HAP-1 (cell line): ENCODE measurements at regions not wholly inside any gene's neighbourhood (a gene's known extent, or its start where the extent isn't known, plus 50 kb on each side); places are given as distances from the start of the nearest gene placed in this dataset.
A peak's percentile ranks its signal among the peaks of the same experiment; 100 is the strongest.
"Not testable (repeated sequence)": the region's sequence is repeated elsewhere in the genome, so short reads cannot be mapped to it uniquely, and the experiment has no call there.

Experiments used
- DNase-seq, 2 experiments: peaks; one replicate each; pipeline ENCODE4 v3.0.0-alpha.2; 2016 to 2020; ENCODE audit warnings: low spot score in 2 of 2
- H3K27me3 ChIP-seq: fragments of 250-450 bp; sonication (Bioruptor Pico); 2 replicates; pipeline ENCODE4 v1.5.1; 2020; ENCODE audit warnings: low read depth, mild to moderate bottlenecking, moderate library complexity
- H3K36me3 ChIP-seq: fragments of 250-450 bp; sonication (Bioruptor Pico); replicated peaks from 2 replicates; pipeline ENCODE4 v1.5.1; 2020; ENCODE audit warnings: mild to moderate bottlenecking
- H3K4me1 ChIP-seq: fragments of 250-450 bp; sonication (Bioruptor Pico); 2 replicates; pipeline ENCODE4 v1.5.1; 2020; ENCODE audit warnings: mild to moderate bottlenecking
- H3K4me3 ChIP-seq: fragments of 250-450 bp; sonication (Bioruptor Pico); 2 replicates; pipeline ENCODE4 v1.5.1; 2020; ENCODE audit warnings: mild to moderate bottlenecking, moderate library complexity
- H3K9me3 ChIP-seq: fragments of 250-450 bp; sonication (Bioruptor Pico); 2 replicates; pipeline ENCODE4 v1.5.1; 2020; ENCODE audit warnings: mild to moderate bottlenecking, moderate library complexity
- in situ Hi-C: fragments of 300-500 bp; cut with MboI; formaldehyde crosslinking; loops from 3 replicates; pipeline ENCODE4 v1.14.3; 2020; ENCODE audit warnings: low sequenced_read_pairs, inconsistent platforms, mixed read lengths

- peaks cover 3% of the 10 kb centered on the region; the same call in 1 of the 2 replicates for H3K9me3 ChIP-seq
- DNase-seq: no peak
- H3K36me3 ChIP-seq: no peaks in the 10 kb centered on the region
- no peaks in the 10 kb centered on the region for H3K27me3 ChIP-seq
- no peaks in the 10 kb centered on the region for H3K4me1 ChIP-seq
- no peak overlapping the region for H3K4me3 ChIP-seq
- in situ Hi-C loops: loop anchor here (25.0 kb wide), 2 partner anchors 165 to 360 kb away; no protein-coding TSS in a partner anchor
Measured at GRCh38 chr3:193951859-193952258, 184.1 kb upstream of the HES1 start.

- Histone ChIP-seq H3K9me3 (peaks cover 3% of the 10 kb centered on the region; the same call in 1 of the 2 replicates), H3K4me3 (no peak overlapping the region), H3K36me3 (no peaks in the 10 kb centered on the region), H3K4me1 (no peaks in the 10 kb centered on the region), H3K27me3 (no peaks in the 10 kb centered on the region)
- in situ Hi-C loops: loop anchor here (25.0 kb wide), 2 partner anchors 167 to 358 kb away; no protein-coding TSS in a partner anchor
- DNase-seq: no peak
Measured at GRCh38 chr3:193954752-193955151, 181.2 kb upstream of the HES1 start.

- Histone ChIP-seq H3K4me3 (no peak overlapping the region), H3K27me3 (no peaks in the 10 kb centered on the region), H3K4me1 (no peaks in the 10 kb centered on the region), H3K9me3 (peaks cover 3% of the 10 kb centered on the region; the same call in 1 of the 2 replicates), H3K36me3 (no peaks in the 10 kb centered on the region)
- in situ Hi-C loops: loop anchor here (25.0 kb wide), 2 partner anchors 168 to 357 kb away; no protein-coding TSS in a partner anchor
- DNase-seq: no peak
Measured at GRCh38 chr3:193955719-193956118, 180.2 kb upstream of the HES1 start.

DNA sequence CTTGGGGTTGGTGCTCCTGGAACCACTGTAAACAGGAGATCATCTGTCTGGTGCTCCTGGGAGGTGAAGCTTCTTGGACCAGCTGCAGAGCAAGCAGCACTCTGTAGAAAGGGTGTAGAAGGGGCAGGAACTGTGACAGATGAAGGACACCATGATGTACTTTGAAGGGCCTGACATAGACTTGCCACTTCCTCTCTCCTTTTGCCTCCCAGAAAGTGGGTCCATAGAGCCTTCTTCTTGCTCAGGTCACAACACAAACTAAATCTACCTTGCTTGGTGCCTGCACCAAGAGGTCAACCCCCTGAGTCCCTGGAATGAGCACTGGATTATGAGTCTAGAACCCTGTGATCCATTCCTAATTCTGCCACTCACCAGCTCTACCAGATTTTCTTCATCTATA lies 176.1 kb upstream of the HES1 start:
- in situ Hi-C loops: loop anchor here (25.0 kb wide), 2 partner anchors 173 to 352 kb away; no protein-coding TSS in a partner anchor
- Histone ChIP-seq H3K27me3 (no peaks in the 10 kb centered on the region), H3K9me3 (no peaks in the 10 kb centered on the region), H3K4me3 (no peak overlapping the region), H3K4me1 (no peaks in the 10 kb centered on the region), H3K36me3 (no peaks in the 10 kb centered on the region)
- DNase-seq: no peak

GRCh38 chr3:193960487-193961274 lies 175.3 kb upstream of the HES1 start:
- Histone ChIP-seq H3K4me3 (no peak overlapping the region), H3K36me3 (no peaks in the 10 kb centered on the region), H3K27me3 (no peaks in the 10 kb centered on the region), H3K4me1 (no peaks in the 10 kb centered on the region), H3K9me3 (no peaks in the 10 kb centered on the region)
- no peak for DNase-seq
- in situ Hi-C loops: loop anchor here (25.0 kb wide), 2 partner anchors 173 to 352 kb away; no protein-coding TSS in a partner anchor

DNA sequence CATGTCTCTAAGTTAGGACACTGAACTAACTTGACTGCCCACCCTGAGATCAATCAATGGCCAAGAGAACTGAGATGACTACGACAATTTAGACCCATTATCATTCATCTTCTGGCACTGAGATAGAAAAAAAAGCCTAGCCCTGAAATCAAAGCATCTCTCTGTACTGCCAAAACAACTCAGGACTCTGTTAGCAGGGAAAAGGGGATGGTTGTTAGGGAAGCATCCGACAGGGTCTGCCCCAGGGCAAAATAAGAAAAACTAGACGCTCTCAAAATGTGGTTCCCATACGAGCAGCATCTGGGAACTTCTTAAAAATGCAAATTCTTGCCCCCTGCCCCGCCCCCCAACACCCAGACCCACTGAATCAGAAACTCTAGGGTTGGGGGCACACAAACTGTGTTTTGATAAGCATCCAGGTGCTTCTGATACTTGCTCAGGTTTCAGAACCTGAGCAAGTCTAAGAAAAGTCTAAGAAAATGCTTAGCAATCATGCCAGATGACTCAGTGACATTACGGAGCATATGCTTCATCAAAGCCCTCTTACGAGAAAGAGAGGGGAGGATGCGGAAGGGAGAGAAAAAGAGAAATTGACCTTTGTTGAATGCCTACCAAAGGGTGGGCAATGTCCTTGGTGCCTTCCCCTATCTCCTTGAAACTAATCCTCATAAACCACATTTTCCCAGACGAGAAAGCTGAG lies 172.8 kb upstream of the HES1 start:
- Histone ChIP-seq H3K9me3 (no peaks in the 10 kb centered on the region), H3K27me3 (no peaks in the 10 kb centered on the region), H3K4me1 (no peaks in the 10 kb centered on the region), H3K36me3 (no peaks in the 10 kb centered on the region), H3K4me3 (no peak overlapping the region)
- DNase-seq: no peak
- in situ Hi-C loops: loop anchor here (25.0 kb wide), 2 partner anchors 176 to 349 kb away; no protein-coding TSS in a partner anchor

DNA sequence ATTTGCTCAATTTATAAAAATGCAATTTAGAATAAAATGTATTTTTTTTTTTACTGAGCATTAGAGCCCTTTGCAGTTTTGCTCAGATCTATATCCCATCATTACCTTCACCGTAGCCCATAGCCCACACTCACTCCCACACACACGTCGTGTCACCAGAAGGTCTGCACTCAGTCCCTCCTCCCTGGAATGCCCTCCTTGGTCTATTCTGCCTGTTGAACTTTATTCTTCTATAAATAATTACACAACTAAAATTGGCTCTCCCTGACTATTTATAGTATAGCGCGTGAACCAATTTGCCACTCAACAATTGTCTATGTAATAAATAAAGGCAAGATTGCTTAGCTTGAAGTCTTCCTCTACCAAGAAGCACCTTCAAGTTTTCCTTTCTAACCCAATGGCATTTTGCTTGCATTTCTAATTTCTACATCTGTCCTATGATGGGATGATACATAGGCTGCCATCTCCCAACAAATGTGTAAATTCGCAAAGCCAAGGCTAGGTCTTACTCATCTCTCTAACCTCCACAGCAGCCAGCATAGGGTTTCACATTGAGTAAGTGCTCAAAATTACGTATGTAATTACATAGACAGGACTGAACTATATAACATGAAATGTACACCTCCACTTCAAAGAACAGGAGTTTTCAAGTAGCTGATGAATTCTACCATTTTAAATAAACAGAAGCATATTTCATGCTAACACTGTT lies 172.0 kb upstream of the HES1 start:
- Histone ChIP-seq H3K9me3 (no peaks in the 10 kb centered on the region), H3K4me1 (no peaks in the 10 kb centered on the region), H3K36me3 (no peaks in the 10 kb centered on the region), H3K27me3 (no peaks in the 10 kb centered on the region), H3K4me3 (no peak overlapping the region)
- in situ Hi-C loops: loop anchor here (25.0 kb wide), 2 partner anchors 177 to 348 kb away; no protein-coding TSS in a partner anchor
- no peak for DNase-seq

- no peaks in the 10 kb centered on the region for H3K9me3 ChIP-seq
- H3K4me3 ChIP-seq: no peak overlapping the region
- DNase-seq: no peak
- H3K36me3 ChIP-seq: no peaks in the 10 kb centered on the region
- no peaks in the 10 kb centered on the region for H3K4me1 ChIP-seq
- no peaks in the 10 kb centered on the region for H3K27me3 ChIP-seq
- in situ Hi-C loops: loop anchor here (25.0 kb wide), 2 partner anchors 177 to 348 kb away; no protein-coding TSS in a partner anchor
Measured at GRCh38 chr3:193964517-193964880, 171.4 kb upstream of the HES1 start.

DNA sequence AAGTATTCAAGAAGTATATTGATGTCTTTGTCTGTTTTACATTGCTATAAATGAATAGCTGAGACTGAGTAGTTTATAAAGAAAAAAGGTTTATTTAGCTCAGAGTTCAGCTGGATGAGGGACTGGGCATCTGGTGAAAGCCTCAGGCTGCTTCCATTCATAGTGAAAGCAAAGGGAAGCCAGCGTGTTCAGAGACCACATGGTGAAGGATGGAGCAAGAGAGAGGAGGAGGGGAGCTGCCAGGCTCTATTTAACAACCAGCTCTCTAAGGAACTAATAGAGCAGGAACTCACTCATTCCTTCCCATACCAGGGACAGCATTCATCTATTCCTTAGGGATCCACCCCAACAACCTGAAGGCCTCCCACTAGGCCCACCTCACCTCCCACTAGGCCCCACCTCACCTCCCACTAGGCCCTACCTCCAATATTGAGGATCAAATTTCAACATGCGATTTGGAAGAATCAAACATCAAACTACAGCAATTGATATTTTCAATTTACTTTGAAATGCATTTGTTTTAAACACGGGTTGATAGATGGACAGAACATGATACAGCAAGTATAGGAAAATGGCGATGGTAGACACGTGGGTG lies 167.5 kb upstream of the HES1 start:
- no peaks in the 10 kb centered on the region for H3K27me3 ChIP-seq
- no peak for DNase-seq
- H3K9me3 ChIP-seq: no peaks in the 10 kb centered on the region
- H3K36me3 ChIP-seq: no peaks in the 10 kb centered on the region
- H3K4me1 ChIP-seq: no peaks in the 10 kb centered on the region
- H3K4me3 ChIP-seq: no peak overlapping the region
- in situ Hi-C loops: loop anchor here (25.0 kb wide), 2 partner anchors 181 to 344 kb away; no protein-coding TSS in a partner anchor

DNA sequence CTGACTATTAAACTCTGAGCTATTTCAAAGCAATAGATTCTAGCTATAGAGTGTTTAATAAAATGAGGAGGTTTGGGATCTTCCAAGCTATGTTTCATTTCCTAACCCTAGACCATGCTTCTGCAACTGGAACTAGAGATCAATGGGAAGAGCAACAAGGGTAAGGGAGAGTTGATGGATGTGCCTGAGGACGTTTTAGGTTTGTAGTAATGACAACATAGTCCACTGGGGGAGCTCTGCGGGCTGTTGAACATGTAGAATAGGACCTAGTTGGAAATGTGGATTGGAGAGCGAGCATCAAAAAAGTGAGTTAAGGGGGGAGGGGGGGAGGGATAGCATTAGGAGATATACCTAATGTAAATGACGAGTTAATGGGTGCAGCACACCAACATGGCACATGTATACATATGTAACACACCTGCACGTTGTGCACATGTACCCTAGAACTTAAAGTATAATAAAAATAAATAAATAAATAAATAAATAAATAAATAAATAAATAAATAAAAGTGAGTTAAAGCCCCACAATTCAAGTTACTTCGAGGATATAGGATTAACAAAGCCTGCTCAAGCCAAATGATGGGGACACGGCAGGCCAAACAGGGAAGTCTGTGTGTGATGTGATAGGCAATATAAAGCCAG lies 165.7 kb upstream of the HES1 start:
- in situ Hi-C loops: loop anchor here (25.0 kb wide), 2 partner anchors 183 to 342 kb away; no protein-coding TSS in a partner anchor
- not testable (repeated sequence) for H3K27me3 ChIP-seq, H3K4me3 ChIP-seq, H3K4me1 ChIP-seq, H3K36me3 ChIP-seq, H3K9me3 ChIP-seq
- peak; percentile 77 to 79 for DNase-seq

DNA sequence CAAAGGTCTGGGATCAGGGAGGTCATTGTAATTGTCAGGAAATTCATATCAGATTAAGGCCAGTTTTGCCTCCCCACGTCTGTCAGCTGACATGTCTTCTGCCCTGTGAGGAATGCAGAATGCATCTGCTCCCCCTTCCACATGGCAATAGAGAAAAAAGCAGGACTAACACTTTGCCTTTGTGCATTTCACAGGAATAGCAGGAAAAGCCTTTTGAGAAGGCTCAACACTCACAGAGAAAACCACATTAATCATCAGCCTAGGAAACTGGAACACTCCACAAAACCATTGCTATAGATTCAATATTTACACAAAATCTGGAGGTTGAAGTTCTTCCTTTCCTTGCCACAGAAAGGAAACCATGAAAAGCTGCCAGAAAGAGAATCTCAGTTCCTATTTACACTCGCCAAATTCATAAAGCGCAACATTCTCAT lies 165.2 kb upstream of the HES1 start:
- Histone ChIP-seq H3K4me1 (peaks cover 11% of the 10 kb centered on the region), H3K9me3 (no peaks in the 10 kb centered on the region), H3K27me3 (no peaks in the 10 kb centered on the region), H3K4me3 (no peak overlapping the region), H3K36me3 (no peaks in the 10 kb centered on the region)
- no peak for DNase-seq
- in situ Hi-C loops: loop anchor here (25.0 kb wide), 2 partner anchors 183 to 342 kb away; no protein-coding TSS in a partner anchor

GRCh38 chr3:193971261-193971751 lies 164.6 kb upstream of the HES1 start:
- no peaks in the 10 kb centered on the region for H3K9me3 ChIP-seq
- in situ Hi-C loops: loop anchor here (25.0 kb wide), 2 partner anchors 184 to 341 kb away; no protein-coding TSS in a partner anchor
- no peaks in the 10 kb centered on the region for H3K36me3 ChIP-seq
- H3K4me3 ChIP-seq: no peak overlapping the region
- no peaks in the 10 kb centered on the region for H3K27me3 ChIP-seq
- H3K4me1 ChIP-seq: peaks cover 13% of the 10 kb centered on the region
- DNase-seq: no peak
